GM21786 (cell line): ENCODE measurements at regions not wholly inside any gene's neighbourhood (a gene's known extent, or its start where the extent isn't known, plus 50 kb on each side); places are given as distances from the start of the nearest gene placed in this dataset.
A peak's percentile ranks its signal among the peaks of the same experiment; 100 is the strongest.
"Not testable (repeated sequence)": the region's sequence is repeated elsewhere in the genome, so short reads cannot be mapped to it uniquely, and the experiment has no call there.

ENCODE experiments used
- ATAC-seq: cut with Tn5 transposase; IDR thresholded peaks from one replicate; pipeline ENCODE4 v1.9.1; 2021; ENCODE audit not compliant: unreplicated experiment

DNA sequence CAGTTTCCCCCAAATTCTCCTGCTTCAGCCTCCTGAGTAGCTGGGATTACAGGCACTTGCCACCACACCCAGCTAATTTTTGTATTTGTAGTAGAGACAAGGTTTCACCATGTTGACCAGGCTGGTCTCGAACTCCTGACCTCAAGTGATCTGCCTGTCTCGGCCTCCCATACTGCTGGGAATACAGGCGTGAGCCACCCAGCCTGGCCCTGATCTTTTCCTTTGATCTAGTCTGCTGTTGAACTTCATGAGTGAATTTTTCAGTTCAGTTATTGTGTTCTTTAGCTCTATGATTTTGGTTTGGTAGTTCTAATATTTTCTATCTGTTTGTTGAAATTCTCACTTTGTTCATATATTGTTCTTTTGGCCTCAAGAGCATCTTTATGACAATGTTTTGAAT is 83.4 kb upstream of the RAP2C start:
- ATAC-seq, result not testable (repeated sequence)

DNA sequence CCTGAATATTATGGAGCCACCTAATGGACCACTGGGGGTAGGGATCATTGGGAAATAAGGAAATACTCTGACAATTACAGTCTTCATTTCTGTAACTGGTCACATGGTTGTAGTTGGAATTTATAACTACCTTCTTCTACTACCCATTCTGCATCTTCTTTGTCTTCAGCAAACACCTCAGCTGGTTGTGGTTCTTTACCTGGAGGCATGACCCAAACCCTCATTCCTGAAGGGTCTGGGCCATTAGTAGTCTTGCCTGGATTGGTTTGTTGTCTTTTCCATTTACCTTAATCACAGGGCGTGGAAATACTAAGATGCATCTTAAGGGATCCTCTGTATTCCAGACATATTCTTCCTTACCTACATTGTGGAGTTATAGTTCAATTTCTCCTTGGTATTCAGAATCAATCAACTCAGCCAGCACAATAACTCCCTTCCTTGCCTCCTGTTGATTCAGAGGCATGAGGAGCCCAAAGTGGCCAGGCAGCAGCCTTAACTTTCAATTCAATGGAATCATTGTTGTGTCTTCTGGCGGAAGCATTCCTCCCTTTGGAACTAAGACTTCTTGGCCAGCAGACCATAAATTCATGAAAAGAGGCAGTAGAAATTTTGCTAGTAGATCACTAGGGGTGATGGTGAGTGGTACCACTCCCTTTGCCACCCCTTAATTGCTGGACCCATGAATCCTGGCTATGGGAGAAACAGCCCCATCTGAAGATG is 75.7 kb upstream of the RAP2C start:
- no peak for ATAC-seq

DNA sequence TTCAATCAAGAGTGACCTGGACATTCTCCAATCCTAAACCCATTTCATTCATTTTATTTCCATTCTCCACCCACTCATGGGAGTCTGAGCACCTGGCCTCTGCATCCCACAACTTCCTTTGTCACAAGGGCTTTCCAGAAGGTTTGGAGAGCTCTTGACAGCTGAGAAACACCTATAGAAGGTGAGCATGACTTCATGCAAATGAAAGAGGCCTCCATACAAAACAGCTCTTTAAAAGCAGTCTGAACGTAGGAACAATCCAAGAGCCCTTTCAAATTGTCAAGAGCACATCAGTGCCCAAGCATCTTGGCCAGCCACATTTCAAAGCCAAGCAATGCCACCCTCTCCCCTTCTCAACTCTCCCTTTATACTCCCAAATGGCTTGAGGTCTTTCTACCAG is 74.9 kb upstream of the RAP2C start:
- no peak for ATAC-seq

DNA sequence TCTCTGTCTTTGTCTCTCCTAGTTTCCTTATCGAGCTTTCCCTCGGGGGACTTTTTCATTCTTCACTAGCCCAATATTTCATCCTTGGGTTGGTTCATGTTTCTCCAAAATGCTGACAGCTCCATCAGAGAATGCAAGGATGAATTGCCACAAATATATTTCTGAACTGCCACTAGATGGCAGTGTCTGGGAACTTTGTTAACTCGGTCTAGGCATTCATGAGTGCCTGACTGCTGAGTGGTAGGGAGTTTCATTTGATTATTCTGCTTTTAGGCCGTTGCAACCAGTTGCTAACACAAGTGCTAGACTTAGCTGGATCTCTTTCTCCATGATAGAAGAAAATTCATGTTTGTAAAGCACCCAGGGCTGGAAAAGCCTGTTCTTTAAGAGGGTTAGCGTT is 73.5 kb upstream of the RAP2C start:
- ATAC-seq, result peak; percentile 76

DNA sequence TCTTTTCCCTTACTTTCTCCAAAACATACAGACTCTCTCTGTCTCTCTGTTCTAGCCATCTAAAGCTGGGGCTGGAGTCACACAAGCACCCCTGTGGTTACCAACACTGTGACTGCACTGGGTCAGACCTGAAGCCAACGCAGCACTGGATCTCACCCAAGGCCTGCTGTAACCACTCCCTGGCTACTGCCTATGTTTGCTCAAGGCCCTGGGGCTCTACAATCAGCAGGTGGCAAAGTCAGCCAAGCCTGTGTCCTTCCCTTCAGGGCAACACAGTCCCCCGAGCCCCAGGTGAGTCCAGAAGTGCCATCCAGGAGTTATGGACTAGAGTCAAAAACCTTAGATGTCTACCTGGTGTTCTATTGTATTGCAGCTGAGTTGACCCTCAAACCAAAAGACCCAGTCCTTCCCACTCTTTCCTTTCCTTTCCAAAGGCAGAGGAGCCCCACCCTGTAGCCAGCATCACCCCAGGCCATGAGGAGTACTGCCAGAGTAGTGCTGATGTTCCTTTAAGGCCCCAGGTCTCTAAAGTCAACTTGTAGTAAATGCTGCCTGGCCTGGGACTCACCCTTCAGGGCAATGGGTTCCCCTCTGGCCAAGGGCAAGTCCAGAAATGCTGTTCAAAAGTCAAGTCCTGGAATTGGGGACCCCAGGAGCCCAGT is 58.8 kb upstream of the RAP2C start:
- ATAC-seq, result no peak

DNA sequence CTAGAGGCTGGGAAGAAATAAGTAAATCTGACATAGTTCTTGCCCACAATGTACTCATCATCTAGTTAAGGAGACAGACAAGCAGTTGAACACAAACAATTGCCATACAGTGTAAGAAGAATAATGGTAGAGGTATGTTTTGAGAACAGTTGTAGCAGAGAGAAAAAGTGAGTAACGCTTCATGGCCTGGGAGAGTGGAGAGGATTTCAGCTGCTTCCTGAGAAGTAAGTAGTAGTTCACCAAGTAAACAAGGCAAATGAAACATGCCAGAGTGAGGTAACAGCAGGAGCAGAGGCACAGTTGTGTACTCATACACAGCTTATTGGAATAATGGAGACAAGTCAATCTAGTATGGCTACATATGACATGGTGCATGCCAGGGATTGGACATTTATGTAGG is 53.6 kb upstream of the RAP2C start:
- ATAC-seq, result no peak

DNA sequence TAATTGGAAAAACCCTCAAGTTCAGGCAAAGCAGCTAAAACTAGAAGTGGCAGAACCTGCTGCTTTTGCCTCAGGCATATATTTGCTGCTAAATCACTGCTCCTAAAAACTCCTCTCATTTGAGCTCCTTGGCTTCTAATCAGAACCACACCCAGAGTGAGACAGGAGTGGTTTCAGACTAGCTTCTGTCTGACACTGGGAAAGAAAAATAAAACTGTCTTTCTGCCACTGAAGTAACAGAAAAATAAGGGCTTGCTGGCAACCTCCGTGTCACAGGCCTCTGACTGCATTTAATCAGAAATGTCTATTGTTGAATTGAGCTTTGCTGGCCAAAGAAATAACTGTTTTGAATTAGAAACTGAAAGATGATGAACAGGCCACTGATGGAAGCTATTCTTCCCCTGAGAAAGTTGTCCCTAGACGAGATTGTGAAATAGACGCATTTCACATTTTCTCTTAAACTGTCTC is 52.1 kb upstream of the RAP2C start:
- no peak for ATAC-seq

DNA sequence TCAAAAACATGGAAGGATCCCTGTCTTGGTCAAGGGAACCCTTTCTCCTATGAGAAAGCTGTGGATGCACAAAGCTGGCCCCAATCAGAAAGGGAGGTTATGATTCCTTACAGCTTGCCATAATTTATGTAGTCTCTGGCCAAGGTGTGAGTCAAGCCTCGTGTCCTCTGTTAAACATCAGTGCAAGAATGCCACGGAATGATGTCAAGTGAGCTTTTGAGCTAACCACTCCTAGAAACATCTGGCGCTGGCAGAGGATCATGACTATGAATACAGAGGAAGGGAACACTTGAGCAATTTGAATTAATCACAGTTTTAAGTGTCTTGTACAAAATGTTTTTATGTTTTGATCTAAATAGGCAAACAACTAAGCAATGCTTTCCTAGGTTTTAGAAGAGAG is 51.5 kb upstream of the RAP2C start:
- ATAC-seq, result no peak

DNA sequence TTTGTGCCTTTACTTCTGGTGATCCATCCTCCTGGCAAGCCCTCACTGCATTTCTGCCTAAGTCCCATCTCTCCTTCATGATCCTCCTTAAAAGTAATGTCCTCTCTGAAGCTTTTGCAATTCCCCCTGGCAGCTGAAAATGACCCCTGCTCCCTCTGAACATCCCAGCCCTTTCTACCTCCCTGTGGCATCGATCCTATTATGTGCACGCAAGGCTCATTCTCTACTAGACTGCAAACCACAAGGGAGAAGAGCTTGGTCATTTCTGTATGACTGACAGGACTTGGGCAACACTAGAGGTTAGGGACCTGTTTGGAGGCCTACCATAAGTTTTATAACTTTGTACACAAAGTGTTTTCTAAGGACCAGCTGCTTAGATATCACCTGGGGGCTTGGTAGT is 50.8 kb upstream of the RAP2C start:
- ATAC-seq, result no peak
